Heart left ventricle (tissue), 16 donors: ENCODE measurements at regions not wholly inside any gene's neighbourhood (a gene's known extent, or its start where the extent isn't known, plus 50 kb on each side); places are given as distances from the start of the nearest gene placed in this dataset.

ENCODE experiments used
- ATAC-seq, 4 donors: fragments of 200-7000 bp; cut with Tn5 transposase; one replicate each; pipeline ENCODE4 v1.9.1; 2020 to 2022; ENCODE audit warnings: moderate library complexity in 4 of 4, mild to moderate bottlenecking in 3 of 4, moderate number of reproducible peaks in 1 of 4
- DNase-seq, 5 donors: peaks; one replicate each; pipeline ENCODE4 v3.0.0-alpha.2; 2020
- H3K27ac ChIP-seq, 12 donors: fragments of 200-600 bp; sonication (generic) in 4 of 12; one replicate each; pipeline versions ENCODE4 v1.5.0 to v1.8.0; 2016 to 2022; ENCODE audit warnings: mild to moderate bottlenecking in 2 of 12
- H3K27me3 ChIP-seq, 9 donors: fragments of 200-600 bp; sonication (generic) in 2 of 9; one replicate each; pipeline versions ENCODE4 v1.5.1 to v1.8.0; 2016 to 2022; ENCODE audit warnings: mild to moderate bottlenecking in 3 of 9
- H3K36me3 ChIP-seq, 9 donors: fragments of 200-600 bp; sonication (generic) in 2 of 9; one replicate each; pipeline versions ENCODE4 v1.5.0 to v1.8.0; 2018 to 2022; ENCODE audit warnings: mild to moderate bottlenecking in 2 of 9
- H3K4me1 ChIP-seq, 12 donors: fragments of 200-600 bp; sonication (generic) in 4 of 12; one replicate each; pipeline versions ENCODE4 v1.5.0 to v1.8.0; 2016 to 2022; ENCODE audit warnings: mild to moderate bottlenecking in 3 of 12
- H3K4me3 ChIP-seq, 12 donors: fragments of 200-600 bp; sonication (generic) in 4 of 12; one replicate each; pipeline versions ENCODE4 v1.5.0 to v1.8.0; 2017 to 2022; ENCODE audit warnings: mild to moderate bottlenecking in 9 of 12, moderate library complexity in 4 of 12
- H3K9me3 ChIP-seq, 12 donors: fragments of 200-600 bp; sonication (generic) in 4 of 12; one replicate each; pipeline versions ENCODE4 v1.5.0 to v1.8.0; 2016 to 2022; ENCODE audit warnings: mild to moderate bottlenecking in 1 of 12
- POLR2A ChIP-seq, 2 donors: fragments of 450-650 bp; IDR thresholded peaks; one replicate each; pipeline ENCODE4 v1.6.1; 2017; ENCODE audit warnings: antibody characterized with exemption in 2 of 2, mild to moderate bottlenecking in 2 of 2, moderate library complexity in 2 of 2
- WGBS, 4 donors: extraction: QIAGEN DNeasy Blood & Tissue Kit in 2 of 4; methylation state at CpG; one replicate each; pipeline versions ENCODE4 v1.1.5 to v1.1.7; 2013 to 2018; 5-methylcytosine and 5-hydroxymethylcytosine counted together
- intact Hi-C, 10 donors: fragments of 100-400 bp; cut with DNase I; formaldehyde crosslinking; loops; one replicate each; pipeline versions ENCODE4 v1.11.1 to v1.14.2; 2022
- TF ChIP-seq, protein P1 (sequence below), 12 donors: fragments of 200-600 bp; sonication (generic) in 4 of 12; IDR thresholded peaks; one replicate each; pipeline versions ENCODE4 v1.5.0 to v1.8.0; 2018 to 2022; ENCODE audit warnings: antibody characterized with exemption in 12 of 12, mild to moderate bottlenecking in 5 of 12
- donor health status: ischemic (EF 13 %, LVEDD 7.1; RV severe dilation, severe dysfunction).
- donor health status: healthy with polysubstance abuse.
- donor health status: DM: no; HTN: yes; CAD: no.
- donor health status: DM: no; HTN: no; CAD: no.
- donor health status: ischemic (EF 25% LVEDD 6.9; RV normal size, moderate dysfunction).
- donor health status: ischemic (EF 25% LVEDD 5.7; RV mildly dilated, moderate dysfunction).
- donor health status: healthy.
- donor health status: DM: yes; HTN: yes; CAD: no.
- donor health status: ischemic (EF 35%, LVEDD 5.7; RV mildly dilated, moderate dysfunction).
- donor health status: nonischemic (EF 11% LVEDD 7.7; RV severe dilation, severe dysfunction).
- donor health status: DM: yes; HTN: yes; CAD: no.
- donor health status: PGD.
- donor health status: ischemic (EF 29% LVEDD 5.4; RV normal size, mild dysfunction).
- donor health status: nonischemic (EF 23%, LVEDD 6.1; RV moderate dilation, normal function).

DNA sequence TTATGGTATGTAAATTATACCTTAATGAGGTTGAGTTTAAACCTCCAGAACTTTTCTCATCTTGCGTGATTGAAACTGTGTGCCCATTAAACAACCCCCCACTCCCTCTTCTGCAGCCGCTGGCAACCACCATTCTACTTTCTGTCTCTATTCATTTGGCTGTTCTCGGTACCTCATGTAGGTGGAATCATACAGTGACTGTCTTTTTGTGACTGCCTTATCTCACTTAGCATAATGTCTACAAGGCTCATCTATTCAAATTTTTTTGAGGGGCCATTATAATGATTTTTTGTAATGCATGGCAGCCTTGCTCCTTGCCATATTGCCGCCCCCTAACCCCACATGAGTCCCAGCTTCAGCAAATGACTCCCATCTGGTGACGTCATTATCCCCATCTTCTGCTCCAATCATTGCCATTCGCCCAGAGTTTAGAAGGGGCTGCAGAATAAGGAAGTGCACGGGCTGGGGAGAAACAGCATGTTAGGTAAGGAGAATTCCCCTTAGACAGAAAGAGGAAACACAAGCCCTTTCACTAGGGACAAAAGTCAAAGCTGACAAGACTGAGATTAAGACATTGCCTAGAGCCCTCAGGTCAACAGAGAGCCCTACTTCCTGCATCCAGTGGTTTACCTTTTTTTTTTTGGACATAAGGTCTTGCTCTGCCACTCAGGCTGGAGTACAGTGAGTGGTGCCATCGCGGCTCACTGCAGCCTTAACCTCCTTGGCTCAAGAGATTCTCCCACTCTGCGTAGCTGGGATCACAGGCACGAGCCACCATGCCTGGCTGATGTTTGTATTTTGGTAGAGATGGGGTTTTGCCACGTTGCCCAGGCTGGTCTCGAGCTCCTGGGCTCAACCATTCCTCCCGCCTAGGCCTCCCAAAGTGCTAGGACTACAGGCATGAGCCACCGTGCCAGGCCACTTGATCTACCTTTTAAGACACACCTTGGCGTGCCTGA, 78.4 kb upstream of the ERRFI1 start:
- 80 to 86% (median 83%) methylated on average over 16 of the region's 16 CpGs for WGBS, 4 donors
- Histone ChIP-seq H3K36me3 (no peaks in the 10 kb centered on the region), H3K4me3 (no peak overlapping the region), H3K9me3 (no peaks in the 10 kb centered on the region), H3K27ac (peak overlapping the region in 1 of 12 donors; percentile 74), H3K27me3 (no peaks in the 10 kb centered on the region), H3K4me1 (peaks cover 0 to 10% (median 0%) of the 10 kb centered on the region in 12 donors)
- intact Hi-C loops, result no loop called here
- TF ChIP-seq, protein P1, sequence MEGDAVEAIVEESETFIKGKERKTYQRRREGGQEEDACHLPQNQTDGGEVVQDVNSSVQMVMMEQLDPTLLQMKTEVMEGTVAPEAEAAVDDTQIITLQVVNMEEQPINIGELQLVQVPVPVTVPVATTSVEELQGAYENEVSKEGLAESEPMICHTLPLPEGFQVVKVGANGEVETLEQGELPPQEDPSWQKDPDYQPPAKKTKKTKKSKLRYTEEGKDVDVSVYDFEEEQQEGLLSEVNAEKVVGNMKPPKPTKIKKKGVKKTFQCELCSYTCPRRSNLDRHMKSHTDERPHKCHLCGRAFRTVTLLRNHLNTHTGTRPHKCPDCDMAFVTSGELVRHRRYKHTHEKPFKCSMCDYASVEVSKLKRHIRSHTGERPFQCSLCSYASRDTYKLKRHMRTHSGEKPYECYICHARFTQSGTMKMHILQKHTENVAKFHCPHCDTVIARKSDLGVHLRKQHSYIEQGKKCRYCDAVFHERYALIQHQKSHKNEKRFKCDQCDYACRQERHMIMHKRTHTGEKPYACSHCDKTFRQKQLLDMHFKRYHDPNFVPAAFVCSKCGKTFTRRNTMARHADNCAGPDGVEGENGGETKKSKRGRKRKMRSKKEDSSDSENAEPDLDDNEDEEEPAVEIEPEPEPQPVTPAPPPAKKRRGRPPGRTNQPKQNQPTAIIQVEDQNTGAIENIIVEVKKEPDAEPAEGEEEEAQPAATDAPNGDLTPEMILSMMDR (IDR thresholded peaks at IDR 0.05), result no peak
- no peak for TF ChIP-seq POLR2A (IDR thresholded peaks at IDR 0.05)
- DNase-seq (no peak), ATAC-seq (peak in 1 of 4 donors; percentile 31)

DNA sequence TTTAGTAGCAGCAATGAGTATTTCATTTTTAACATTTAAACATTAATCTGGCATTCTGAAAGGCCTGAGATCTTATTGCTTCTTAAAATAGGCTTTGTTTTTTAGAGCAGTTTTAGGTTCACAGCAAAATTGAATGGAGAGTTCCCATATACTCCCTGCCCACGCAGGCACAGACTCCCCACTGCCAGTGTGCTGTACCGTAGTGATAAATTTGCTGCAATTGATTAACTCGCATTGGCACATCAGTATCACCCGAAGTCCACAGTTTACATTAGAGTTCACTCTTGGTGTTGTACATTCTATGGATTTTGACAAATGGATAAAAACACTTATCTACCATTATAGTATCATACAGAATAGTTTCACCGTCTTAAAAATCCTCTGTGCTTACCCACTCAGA, 71.8 kb upstream of the ERRFI1 start:
- H3K9me3 ChIP-seq, result no peaks in the 10 kb centered on the region
- ATAC-seq (no peak), DNase-seq (no peak)
- peaks cover 0 to 44% (median 15%) of the 10 kb centered on the region in 12 donors for H3K4me1 ChIP-seq
- H3K4me3 ChIP-seq, result no peak overlapping the region
- H3K36me3 ChIP-seq, result no peaks in the 10 kb centered on the region
- 64 to 82% (median 77%) methylated on average over 5 of the region's 5 CpGs for WGBS, 4 donors
- H3K27ac ChIP-seq, result peak overlapping the region in 8 of 12 donors; percentile 28 to 84 (median 60)
- intact Hi-C loops, result no loop called here
- H3K27me3 ChIP-seq, result no peaks in the 10 kb centered on the region
- TF ChIP-seq, protein P1 (IDR thresholded peaks at IDR 0.05), result no peak

DNA sequence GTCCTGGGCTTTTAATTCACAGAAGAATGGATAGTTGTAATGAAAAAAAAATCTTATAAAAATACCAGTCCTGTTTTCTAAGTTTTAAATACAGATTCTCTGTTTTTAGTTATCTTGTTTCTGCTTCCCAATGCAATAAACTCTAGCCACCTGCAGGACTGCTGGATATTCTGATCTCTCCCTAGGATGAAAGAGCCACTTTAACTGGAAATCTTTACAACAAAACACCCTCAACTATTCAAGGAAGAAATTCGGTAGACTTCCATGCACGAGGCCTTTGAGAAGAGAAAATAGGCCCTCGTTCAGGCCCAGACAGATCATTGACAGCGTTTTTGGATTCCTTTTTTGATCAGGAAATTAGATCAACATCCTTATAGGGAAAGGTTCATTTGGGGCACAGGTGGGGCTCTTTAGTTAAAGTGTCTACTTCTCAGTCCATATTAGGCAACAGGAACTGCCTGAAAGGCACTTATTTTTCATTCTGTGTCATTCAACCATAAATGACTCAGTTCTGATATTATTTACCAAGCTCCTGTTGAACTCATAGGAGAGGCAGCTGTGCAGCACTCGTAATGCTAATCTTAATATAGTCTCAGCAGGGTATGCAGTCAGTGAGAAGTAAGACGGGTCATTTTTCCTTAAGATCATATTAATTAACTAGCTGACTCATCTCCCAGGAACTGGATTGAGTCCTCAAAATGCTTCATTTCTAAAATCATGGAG, 71.1 kb upstream of the ERRFI1 start:
- Histone ChIP-seq H3K27me3 (no peaks in the 10 kb centered on the region), H3K4me3 (no peak overlapping the region), H3K9me3 (no peaks in the 10 kb centered on the region), H3K36me3 (no peaks in the 10 kb centered on the region), H3K27ac (peak overlapping the region in 11 of 12 donors; percentile 4 to 84 (median 45)), H3K4me1 (peaks cover 0 to 44% (median 15%) of the 10 kb centered on the region in 12 donors)
- intact Hi-C loops, result no loop called here
- DNase-seq (no peak), ATAC-seq (peak in 3 of 4 donors; percentile 15 to 78 (median 36))
- no peak for TF ChIP-seq POLR2A (IDR thresholded peaks at IDR 0.05)
- TF ChIP-seq, protein P1 (IDR thresholded peaks at IDR 0.05), result no peak
- WGBS, 4 donors, result 41 to 59% (median 43%) methylated on average over 6 of the region's 6 CpGs
